IMR-90 (cell line): ENCODE measurements at regions not wholly inside any gene's neighbourhood (a gene's known extent, or its start where the extent isn't known, plus 50 kb on each side); places are given as distances from the start of the nearest gene placed in this dataset.

Source experiments
- ATAC-seq: fragments of 200-7000 bp; cut with Tn5 transposase; 2 replicates; pipeline ENCODE4 v1.9.1; 2020; ENCODE audit warnings: low read depth, mild to moderate bottlenecking, moderate library complexity
- BruUV-seq: library from RNA; stranded (reverse); fragments of 400-500 nt; replicated peaks from 2 replicates; lab custom pipeline; 2021; lab: Mats Ljungman, UMichigan
- CTCF ChIA-PET: fragments of 300-600 bp; formaldehyde crosslinking; extraction: SDS; loops from one replicate; lab custom pipeline; 2021; ENCODE audit warnings: antibody characterized with exemption; lab: Yijun Ruan, JAX
- POLR2A ChIA-PET: fragments of 300-600 bp; sonication (Branson Sonifier 250); formaldehyde crosslinking; loops from one replicate; lab custom pipeline; 2022; ENCODE audit warnings: antibody characterized with exemption; ENCODE audit not compliant: unreplicated experiment; lab: Charles Lee
- DNase-seq: peaks from one replicate; pipeline ENCODE4 v3.0.0; 2013
- H2AFZ ChIP-seq: replicated peaks from 2 replicates; pipeline ENCODE3; 2013; ENCODE audit warnings: low read length, mild to moderate bottlenecking; ENCODE audit not compliant: poor library complexity
- H2AK5ac ChIP-seq: 2 replicates; pipeline ENCODE4 v1.6.1; 2013; ENCODE audit warnings: low read depth, low read length, inconsistent platforms
- H2AK9ac ChIP-seq: replicated peaks from 2 replicates; pipeline ENCODE3; 2013; ENCODE audit warnings: mild to moderate bottlenecking, low read depth, low read length, moderate library complexity; ENCODE audit not compliant: poor library complexity
- H2BK120ac ChIP-seq: 2 replicates; pipeline ENCODE4 v1.6.1; 2013; ENCODE audit warnings: low read depth, low read length, inconsistent platforms
- H2BK15ac ChIP-seq: 3 replicates; pipeline ENCODE4 v1.6.1; 2013; ENCODE audit warnings: low read depth, low read length, inconsistent platforms
- H2BK20ac ChIP-seq: 2 replicates; pipeline ENCODE4 v1.6.1; 2013; ENCODE audit warnings: low read depth, mild to moderate bottlenecking, inconsistent platforms, low read length, moderate library complexity
- H2BK5ac ChIP-seq: 2 replicates; pipeline ENCODE4 v1.6.1; 2013; ENCODE audit warnings: mild to moderate bottlenecking, low read depth, low read length, inconsistent platforms; ENCODE audit not compliant: poor library complexity, severe bottlenecking
- H3K14ac ChIP-seq: replicated peaks from 2 replicates; pipeline ENCODE4 v1.6.1; 2013; ENCODE audit warnings: low read depth, low read length, inconsistent platforms
- H3K18ac ChIP-seq: 2 replicates; pipeline ENCODE4 v1.6.1; 2013; ENCODE audit warnings: low read depth, low read length, control low read depth
- H3K23ac ChIP-seq: 2 replicates; pipeline ENCODE4 v1.6.1; 2013; ENCODE audit warnings: low read depth, low read length, inconsistent platforms
- H3K27ac ChIP-seq: 2 replicates; pipeline ENCODE4 v1.5.1; 2013; ENCODE audit warnings: mild to moderate bottlenecking, control low read depth, low read length; ENCODE audit not compliant: insufficient read depth
- H3K27me3 ChIP-seq: 2 replicates; pipeline ENCODE4 v1.6.1; 2013; ENCODE audit warnings: low read length; ENCODE audit not compliant: control insufficient read depth, insufficient read depth
- H3K36me3 ChIP-seq: 2 replicates; pipeline ENCODE4 v1.6.1; 2013; ENCODE audit warnings: low read length, mixed read lengths; ENCODE audit not compliant: control insufficient read depth, insufficient read depth
- H3K4ac ChIP-seq: 2 replicates; pipeline ENCODE4 v1.6.1; 2013; ENCODE audit warnings: low read depth, low read length, inconsistent platforms
- H3K4me1 ChIP-seq: 2 replicates; pipeline ENCODE4 v1.6.1; 2013; ENCODE audit warnings: low read length, mixed read lengths; ENCODE audit not compliant: control insufficient read depth, insufficient read depth
- H3K4me2 ChIP-seq: 2 replicates; pipeline ENCODE4 v1.6.1; 2013; ENCODE audit warnings: low read depth, mild to moderate bottlenecking, control low read depth, low read length, moderate library complexity
- H3K4me3 ChIP-seq: 2 replicates; pipeline ENCODE4 v1.5.1; 2013; ENCODE audit warnings: low read depth, mild to moderate bottlenecking, control low read depth, low read length, moderate library complexity; ENCODE audit not compliant: insufficient read depth
- H3K56ac ChIP-seq: 2 replicates; pipeline ENCODE4 v1.6.1; 2013; ENCODE audit warnings: low read length, inconsistent platforms; ENCODE audit not compliant: insufficient read depth; ENCODE audit errors: extremely low read depth
- H3K79me1 ChIP-seq, 2 experiments: 2 replicates each; pipeline ENCODE4 v1.6.1; 2013; ENCODE audit warnings: low read length in 2 of 2, inconsistent platforms in 1 of 2, low read depth in 1 of 2
- H3K9ac ChIP-seq: 2 replicates; pipeline ENCODE4 v1.6.1; 2013; ENCODE audit warnings: low read depth, low read length, control low read depth
- H3K9me1 ChIP-seq: 2 replicates; pipeline ENCODE4 v1.6.1; 2013; ENCODE audit warnings: low read length, inconsistent platforms; ENCODE audit not compliant: insufficient read depth
- H3K9me3 ChIP-seq: 2 replicates; pipeline ENCODE4 v1.6.1; 2013; ENCODE audit warnings: low read length; ENCODE audit not compliant: control insufficient read depth, insufficient read depth
- H4K20me1 ChIP-seq: 2 replicates; pipeline ENCODE4 v1.6.1; 2013; ENCODE audit warnings: low read length, inconsistent platforms; ENCODE audit not compliant: insufficient read depth
- H4K5ac ChIP-seq: 2 replicates; pipeline ENCODE4 v1.6.1; 2013; ENCODE audit warnings: mild to moderate bottlenecking, low read depth, low read length, control low read depth
- H4K8ac ChIP-seq, 2 experiments: 2 replicates each; pipeline ENCODE4 v1.6.1; 2013; ENCODE audit warnings: low read depth in 2 of 2, low read length in 2 of 2, control low read depth in 1 of 2, inconsistent platforms in 1 of 2
- H4K91ac ChIP-seq: 2 replicates; pipeline ENCODE4 v1.6.1; 2013; ENCODE audit warnings: low read depth, low read length, inconsistent platforms; ENCODE audit not compliant: insufficient read depth
- MAFK ChIP-seq: IDR thresholded peaks from 2 replicates; pipeline ENCODE4 v1.6.1; 2012; ENCODE audit warnings: low read depth, low read length, improper control_type of control experiment
- WGBS, 2 experiments: methylation state at CpG; one replicate each; pipeline versions ENCODE4 v1.1.5 to v1.1.7; 2013; ENCODE audit warnings: missing lambda C conversion rate in 2 of 2; ENCODE audit not compliant: insufficient read length in 1 of 2; ENCODE audit errors: extremely low coverage in 2 of 2; 5-methylcytosine and 5-hydroxymethylcytosine counted together
- dilution Hi-C: fragments of 300-500 bp; cut with HindIII; formaldehyde crosslinking; loops from one replicate; pipeline ENCODE4 v1.14.3; 2018; ENCODE audit warnings: low sequenced_read_pairs; ENCODE audit not compliant: unreplicated experiment
- in situ Hi-C: fragments of 300-500 bp; cut with MboI; formaldehyde crosslinking; loops from 3 replicates; pipeline ENCODE4 v1.14.3; 2019; ENCODE audit warnings: low sequenced_read_pairs, inconsistent platforms, mixed read lengths
- intact Hi-C: fragments of 100-400 bp; cut with micrococcal nuclease; formaldehyde crosslinking; loops from 2 replicates; pipeline ENCODE4 v1.10.0; 2022
- TF ChIP-seq, protein P1 (sequence below): conservative IDR thresholded peaks from 2 replicates; pipeline ENCODE4 v1.5.1; 2012; ENCODE audit warnings: mild to moderate bottlenecking, low read depth, low read length, improper control_type of control experiment

DNA sequence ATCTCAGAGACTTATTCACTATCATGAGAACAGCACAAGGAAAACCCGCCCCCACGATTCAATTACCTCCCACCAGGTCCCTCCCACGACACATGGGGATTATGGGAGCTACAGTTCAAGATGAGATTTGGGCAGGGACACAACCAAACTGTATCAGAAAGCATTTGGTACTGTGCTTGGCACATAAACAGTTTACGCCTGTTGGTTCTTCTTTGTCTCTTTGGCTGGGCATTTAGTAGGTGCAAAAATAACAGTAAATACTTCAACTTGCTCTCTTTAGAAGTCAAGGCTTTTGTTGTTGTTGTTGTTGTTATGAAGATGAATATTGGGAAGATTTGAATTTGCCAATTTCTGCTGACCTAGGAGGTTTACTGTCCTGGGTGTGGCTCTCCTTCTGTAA lies 175.4 kb upstream of the IGSF21 start:
- in situ Hi-C loops, result no loop called here
- Histone ChIP-seq H3K56ac (no peak overlapping the region), H4K8ac (no peak overlapping the region), H3K23ac (no peak overlapping the region), H2BK20ac (no peak overlapping the region), H2BK15ac (no peak overlapping the region), H4K91ac (no peak overlapping the region), H3K14ac (no peak overlapping the region), H3K4ac (no peak overlapping the region), H3K36me3 (no peaks in the 10 kb centered on the region), H3K27ac (no peak overlapping the region), H3K4me2 (no peak overlapping the region), H2BK5ac (no peak overlapping the region), H3K18ac (no peak overlapping the region), H3K4me1 (no peaks in the 10 kb centered on the region), H3K9ac (no peak overlapping the region), H3K4me3 (no peak overlapping the region), H2AK9ac (no peak overlapping the region), H4K20me1 (no peaks in the 10 kb centered on the region), H4K5ac (no peak overlapping the region), H2AK5ac (no peak overlapping the region), H2BK120ac (no peak overlapping the region), H3K79me1 (no peaks in the 10 kb centered on the region), H2AFZ (no peak overlapping the region), H3K9me3 (no peaks in the 10 kb centered on the region), H3K27me3 (peaks cover 6% of the 10 kb centered on the region; the same call in 1 of the 2 replicates), H3K9me1 (no peaks in the 10 kb centered on the region)
- no peak for ATAC-seq
- TF ChIP-seq, protein P1, sequence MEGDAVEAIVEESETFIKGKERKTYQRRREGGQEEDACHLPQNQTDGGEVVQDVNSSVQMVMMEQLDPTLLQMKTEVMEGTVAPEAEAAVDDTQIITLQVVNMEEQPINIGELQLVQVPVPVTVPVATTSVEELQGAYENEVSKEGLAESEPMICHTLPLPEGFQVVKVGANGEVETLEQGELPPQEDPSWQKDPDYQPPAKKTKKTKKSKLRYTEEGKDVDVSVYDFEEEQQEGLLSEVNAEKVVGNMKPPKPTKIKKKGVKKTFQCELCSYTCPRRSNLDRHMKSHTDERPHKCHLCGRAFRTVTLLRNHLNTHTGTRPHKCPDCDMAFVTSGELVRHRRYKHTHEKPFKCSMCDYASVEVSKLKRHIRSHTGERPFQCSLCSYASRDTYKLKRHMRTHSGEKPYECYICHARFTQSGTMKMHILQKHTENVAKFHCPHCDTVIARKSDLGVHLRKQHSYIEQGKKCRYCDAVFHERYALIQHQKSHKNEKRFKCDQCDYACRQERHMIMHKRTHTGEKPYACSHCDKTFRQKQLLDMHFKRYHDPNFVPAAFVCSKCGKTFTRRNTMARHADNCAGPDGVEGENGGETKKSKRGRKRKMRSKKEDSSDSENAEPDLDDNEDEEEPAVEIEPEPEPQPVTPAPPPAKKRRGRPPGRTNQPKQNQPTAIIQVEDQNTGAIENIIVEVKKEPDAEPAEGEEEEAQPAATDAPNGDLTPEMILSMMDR, result no peak
- 0 out of 2 replicates have a peak, but pooled peaks have one; percentile 23 for TF ChIP-seq MAFK
- dilution Hi-C loops, result no loop called here
- DNase-seq, result no peak
- BruUV-seq, result no TSS peak
- intact Hi-C loops, result no loop called here
- ChIA-PET POLR2A (no interaction called here), CTCF (no interaction called here)
- WGBS, 2 experiments, result no CpG with 5 or more reads among the region's 4 CpGs
